AG09319 (cell line): ENCODE measurements at regions not wholly inside any gene's neighbourhood (a gene's known extent, or its start where the extent isn't known, plus 50 kb on each side); places are given as distances from the start of the nearest gene placed in this dataset.

Experiments
- DNase-seq: peaks from one replicate; pipeline ENCODE4 v3.0.0-alpha.2; 2010; ENCODE audit warnings: low read depth; ENCODE audit errors: extremely low read depth
- CTCF ChIP-seq: IDR thresholded peaks from 2 replicates; pipeline ENCODE4 v1.5.1; 2011; ENCODE audit warnings: low read depth, mild to moderate bottlenecking, inconsistent platforms, low read length, moderate library complexity

- no peak for DNase-seq
- TF ChIP-seq CTCF = no peak
Observed at GRCh38 chr19:29422486-29423085, 103.2 kb upstream of the VSTM2B start.

- no peak for DNase-seq
- no peak for TF ChIP-seq CTCF
Observed at GRCh38 chr19:29428071-29428470, 97.7 kb upstream of the VSTM2B start.

- DNase-seq = no peak
- no peak for TF ChIP-seq CTCF
Observed at GRCh38 chr19:29429021-29429420, 96.8 kb upstream of the VSTM2B start.

GRCh38 chr19:29429581-29429980 lies 96.2 kb upstream of the VSTM2B start:
- no peak for DNase-seq
- no peak for TF ChIP-seq CTCF

- no peak for TF ChIP-seq CTCF
- DNase-seq = no peak
Observed at GRCh38 chr19:29431332-29431731, 94.5 kb upstream of the VSTM2B start.

GRCh38 chr19:29432677-29433076 lies 93.1 kb upstream of the VSTM2B start:
- no peak for TF ChIP-seq CTCF
- DNase-seq = no peak

GRCh38 chr19:29436591-29437103 lies 89.1 kb upstream of the VSTM2B start:
- no peak for DNase-seq
- TF ChIP-seq CTCF = no peak
